RWPE2 (cell line): ENCODE measurements at regions not wholly inside any gene's neighbourhood (a gene's known extent, or its start where the extent isn't known, plus 50 kb on each side); places are given as distances from the start of the nearest gene placed in this dataset.
A peak's percentile ranks its signal among the peaks of the same experiment; 100 is the strongest.

Experiments used
- ATAC-seq: fragments of 200-7000 bp; cut with Tn5 transposase; 3 replicates; pipeline ENCODE4 v1.9.1; 2021; ENCODE audit warnings: low read depth
- DNase-seq: peaks from one replicate; pipeline ENCODE4 v3.0.0-alpha.2; 2020; ENCODE audit warnings: low spot score
- H3K27ac ChIP-seq: fragments of 450-650 bp; 2 replicates; pipeline ENCODE4 v1.5.1; 2017; ENCODE audit warnings: mild to moderate bottlenecking; ENCODE audit not compliant: poor library complexity, severe bottlenecking
- H3K27me3 ChIP-seq: fragments of 250-450 bp; sonication (Bioruptor Pico); 2 replicates; pipeline ENCODE4 v1.5.1; 2021; ENCODE audit warnings: mild to moderate bottlenecking, moderate library complexity; ENCODE audit not compliant: insufficient read depth, poor library complexity, severe bottlenecking
- H3K36me3 ChIP-seq: fragments of 250-450 bp; sonication (Bioruptor Pico); 2 replicates; pipeline ENCODE4 v1.5.1; 2020; ENCODE audit warnings: low read depth, mild to moderate bottlenecking, moderate library complexity
- H3K4me1 ChIP-seq: fragments of 250-450 bp; sonication (Bioruptor Pico); 2 replicates; pipeline ENCODE4 v1.5.1; 2021; ENCODE audit warnings: mild to moderate bottlenecking, moderate library complexity; ENCODE audit not compliant: insufficient read depth, poor library complexity, severe bottlenecking
- H3K4me3 ChIP-seq: fragments of 250-450 bp; sonication (Bioruptor Pico); 2 replicates; pipeline ENCODE4 v1.5.1; 2021; ENCODE audit warnings: mild to moderate bottlenecking, moderate library complexity; ENCODE audit not compliant: severe bottlenecking
- H3K9me3 ChIP-seq: fragments of 250-450 bp; sonication (Bioruptor Pico); 2 replicates; pipeline ENCODE4 v1.5.1; 2021; ENCODE audit warnings: mild to moderate bottlenecking, moderate library complexity; ENCODE audit not compliant: severe bottlenecking
- TF ChIP-seq, protein P1 (sequence below): fragments of 450-650 bp; IDR thresholded peaks from one replicate; pipeline ENCODE4 v1.5.1; 2017; ENCODE audit warnings: mild to moderate bottlenecking, moderate library complexity; ENCODE audit not compliant: poor library complexity, severe bottlenecking

DNA sequence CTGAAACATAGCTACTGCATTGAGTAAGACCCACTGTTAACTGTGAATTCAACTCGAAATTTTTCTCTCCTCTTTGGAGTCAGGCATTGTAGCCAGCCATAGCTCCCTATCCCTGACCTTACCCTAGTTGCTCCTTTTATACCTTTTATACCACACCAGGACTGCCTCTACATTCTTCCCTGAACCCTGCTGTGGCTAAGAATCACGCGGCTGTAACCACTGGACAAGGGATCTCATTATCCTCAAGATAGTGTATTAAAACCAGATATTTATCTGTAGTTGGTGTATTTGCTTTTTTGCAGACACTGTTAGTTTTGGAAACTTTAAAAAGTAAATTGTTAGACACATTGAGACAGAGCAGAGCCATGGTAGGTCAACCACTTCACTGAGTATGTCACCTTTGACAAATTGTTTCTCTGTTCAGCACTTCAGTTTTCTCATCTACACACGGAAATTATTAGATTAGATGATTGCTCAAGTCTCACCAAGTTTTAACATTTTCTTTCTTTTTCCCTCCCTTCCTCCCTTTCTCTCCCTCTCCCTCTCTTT lies 136.5 kb upstream of the PRNP start:
- no peak for ATAC-seq
- peaks cover 55% of the 10 kb centered on the region for H3K4me1 ChIP-seq

DNA sequence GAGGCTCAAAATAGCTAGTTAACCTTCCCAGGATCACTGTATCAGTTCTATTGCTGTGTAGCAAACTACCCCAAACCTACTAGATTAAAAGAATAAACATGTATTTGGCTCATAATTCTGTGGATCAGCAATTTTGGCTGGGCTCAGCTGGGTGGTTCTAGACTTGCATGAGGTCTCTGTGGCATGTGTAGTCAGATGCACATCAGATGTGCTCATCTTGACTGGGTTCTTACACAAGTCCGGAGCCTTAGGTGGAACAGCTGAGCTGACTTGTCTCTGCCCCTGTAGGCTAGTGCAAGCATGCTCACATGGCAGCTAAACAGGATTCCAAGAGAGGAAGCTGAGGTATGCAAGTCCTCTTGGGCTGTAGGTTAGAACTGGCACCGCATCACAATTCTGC lies 137.7 kb upstream of the PRNP start:
- peaks cover 58% of the 10 kb centered on the region for H3K4me1 ChIP-seq
- no peak overlapping the region for H3K4me3 ChIP-seq
- TF ChIP-seq, protein P1, sequence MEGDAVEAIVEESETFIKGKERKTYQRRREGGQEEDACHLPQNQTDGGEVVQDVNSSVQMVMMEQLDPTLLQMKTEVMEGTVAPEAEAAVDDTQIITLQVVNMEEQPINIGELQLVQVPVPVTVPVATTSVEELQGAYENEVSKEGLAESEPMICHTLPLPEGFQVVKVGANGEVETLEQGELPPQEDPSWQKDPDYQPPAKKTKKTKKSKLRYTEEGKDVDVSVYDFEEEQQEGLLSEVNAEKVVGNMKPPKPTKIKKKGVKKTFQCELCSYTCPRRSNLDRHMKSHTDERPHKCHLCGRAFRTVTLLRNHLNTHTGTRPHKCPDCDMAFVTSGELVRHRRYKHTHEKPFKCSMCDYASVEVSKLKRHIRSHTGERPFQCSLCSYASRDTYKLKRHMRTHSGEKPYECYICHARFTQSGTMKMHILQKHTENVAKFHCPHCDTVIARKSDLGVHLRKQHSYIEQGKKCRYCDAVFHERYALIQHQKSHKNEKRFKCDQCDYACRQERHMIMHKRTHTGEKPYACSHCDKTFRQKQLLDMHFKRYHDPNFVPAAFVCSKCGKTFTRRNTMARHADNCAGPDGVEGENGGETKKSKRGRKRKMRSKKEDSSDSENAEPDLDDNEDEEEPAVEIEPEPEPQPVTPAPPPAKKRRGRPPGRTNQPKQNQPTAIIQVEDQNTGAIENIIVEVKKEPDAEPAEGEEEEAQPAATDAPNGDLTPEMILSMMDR, result no peak
- peak overlapping the region; percentile 97 for H3K27ac ChIP-seq
- H3K9me3 ChIP-seq, result no peaks in the 10 kb centered on the region
- no peaks in the 10 kb centered on the region for H3K27me3 ChIP-seq
- DNase-seq (no peak), ATAC-seq (no peak)
- H3K36me3 ChIP-seq, result no peaks in the 10 kb centered on the region

More for the DNA sequence above, 136.5 kb upstream of the PRNP start:
- H3K9me3 ChIP-seq, result no peaks in the 10 kb centered on the region
- no peaks in the 10 kb centered on the region for H3K27me3 ChIP-seq
- H3K27ac ChIP-seq, result peak overlapping the region; percentile 97
- no peak for DNase-seq
- no peak overlapping the region for H3K4me3 ChIP-seq
- TF ChIP-seq, protein P1, result no peak
- H3K36me3 ChIP-seq, result no peaks in the 10 kb centered on the region

DNA sequence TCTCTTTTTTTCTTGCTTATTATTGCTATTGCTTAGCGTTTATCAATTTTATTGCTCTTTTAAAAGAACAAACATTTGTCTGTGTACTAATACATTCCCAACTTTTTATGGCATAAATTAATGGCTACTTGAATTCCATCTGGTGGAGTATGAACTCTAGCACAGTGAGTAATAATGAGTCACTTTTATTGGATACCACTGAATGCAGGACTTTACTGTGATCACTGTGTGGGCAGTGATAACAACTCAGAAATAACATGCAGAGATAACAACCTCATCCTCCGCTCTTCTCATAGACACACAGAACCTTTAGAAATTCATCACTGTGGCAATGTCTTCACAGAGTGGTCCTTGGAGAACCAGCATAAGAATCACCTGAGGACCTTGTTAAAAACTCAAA lies 139.5 kb upstream of the PRNP start:
- H3K27me3 ChIP-seq, result no peaks in the 10 kb centered on the region
- H3K4me1 ChIP-seq, result peaks cover 55% of the 10 kb centered on the region
- TF ChIP-seq, protein P1, result no peak
- H3K36me3 ChIP-seq, result no peaks in the 10 kb centered on the region
- H3K4me3 ChIP-seq, result no peak overlapping the region
- H3K9me3 ChIP-seq, result no peaks in the 10 kb centered on the region
- ATAC-seq (peak; percentile 93), DNase-seq (no peak)
- H3K27ac ChIP-seq, result peak overlapping the region; percentile 97

DNA sequence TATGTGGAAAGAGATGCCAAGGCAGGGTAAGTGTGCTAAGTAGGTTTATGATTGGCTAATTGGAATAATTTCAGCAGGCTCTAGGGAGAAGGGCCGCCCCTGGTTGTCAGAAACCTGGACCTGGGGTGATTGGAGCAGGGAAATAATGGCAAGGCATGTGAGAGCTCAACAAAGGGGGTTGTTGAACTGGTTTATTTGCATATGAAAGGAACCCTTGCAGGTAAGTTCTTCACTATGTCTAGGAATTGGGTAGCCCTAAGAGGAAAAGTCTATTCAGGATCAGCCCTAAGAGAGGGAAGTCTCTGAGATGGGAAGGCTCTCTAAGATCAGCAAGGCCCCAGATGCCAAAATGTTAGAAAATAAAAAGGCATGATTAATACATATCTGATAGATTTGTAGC lies 139.9 kb upstream of the PRNP start:
- TF ChIP-seq, protein P1, result no peak
- H3K4me1 ChIP-seq, result peaks cover 51% of the 10 kb centered on the region

DNA sequence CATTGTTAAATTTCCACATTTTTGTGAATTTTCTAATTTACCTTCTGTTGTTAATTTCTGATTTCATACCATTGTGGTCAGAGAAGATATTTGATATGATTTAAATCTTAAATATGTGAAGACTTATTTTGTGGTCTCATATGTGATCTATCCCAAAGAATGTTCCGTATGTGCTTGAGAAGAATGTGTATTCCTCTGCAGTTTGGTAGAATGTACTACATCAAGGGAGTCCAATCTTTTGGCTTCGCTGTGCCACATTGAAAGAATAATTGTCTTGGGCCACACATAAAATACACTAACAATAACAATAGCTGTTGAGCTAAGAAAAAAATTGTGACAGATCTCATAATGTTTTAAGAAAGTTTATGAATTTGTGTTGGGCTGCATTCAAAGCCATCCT lies 140.7 kb upstream of the PRNP start:
- peak overlapping the region; percentile 97 for H3K27ac ChIP-seq
- no peak for DNase-seq

More for the DNA sequence above, 139.9 kb upstream of the PRNP start:
- H3K27me3 ChIP-seq, result no peaks in the 10 kb centered on the region
- peak overlapping the region; percentile 97 for H3K27ac ChIP-seq
- no peaks in the 10 kb centered on the region for H3K9me3 ChIP-seq
- DNase-seq, result no peak
- H3K4me3 ChIP-seq, result no peak overlapping the region
- peak; percentile 8; the same call in 2 of the 3 replicates for ATAC-seq
- H3K36me3 ChIP-seq, result no peaks in the 10 kb centered on the region

More for the DNA sequence above, 140.7 kb upstream of the PRNP start:
- Histone ChIP-seq H3K27me3 (no peaks in the 10 kb centered on the region), H3K4me1 (peaks cover 43% of the 10 kb centered on the region), H3K36me3 (no peaks in the 10 kb centered on the region), H3K9me3 (no peaks in the 10 kb centered on the region), H3K4me3 (no peak overlapping the region)
- ATAC-seq, result no peak
- TF ChIP-seq, protein P1, result no peak
